GM18505 (cell line): ENCODE measurements at regions not wholly inside any gene's neighbourhood (a gene's known extent, or its start where the extent isn't known, plus 50 kb on each side); places are given as distances from the start of the nearest gene placed in this dataset.

Source experiments
- ATAC-seq: cut with Tn5 transposase; IDR thresholded peaks from one replicate; pipeline ENCODE4 v1.9.1; 2021; ENCODE audit not compliant: unreplicated experiment
- POLR2A ChIP-seq: IDR thresholded peaks from 4 replicates; pipeline ENCODE4 v1.6.1; 2011; ENCODE audit warnings: borderline replicate concordance; ENCODE audit not compliant: insufficient read depth, insufficient read length; ENCODE audit errors: extremely low read depth

GRCh38 chr4:121277194-121278105, 103.4 kb downstream of the QRFPR start:
- no peak for TF ChIP-seq POLR2A
- peak; percentile 47 for ATAC-seq

DNA sequence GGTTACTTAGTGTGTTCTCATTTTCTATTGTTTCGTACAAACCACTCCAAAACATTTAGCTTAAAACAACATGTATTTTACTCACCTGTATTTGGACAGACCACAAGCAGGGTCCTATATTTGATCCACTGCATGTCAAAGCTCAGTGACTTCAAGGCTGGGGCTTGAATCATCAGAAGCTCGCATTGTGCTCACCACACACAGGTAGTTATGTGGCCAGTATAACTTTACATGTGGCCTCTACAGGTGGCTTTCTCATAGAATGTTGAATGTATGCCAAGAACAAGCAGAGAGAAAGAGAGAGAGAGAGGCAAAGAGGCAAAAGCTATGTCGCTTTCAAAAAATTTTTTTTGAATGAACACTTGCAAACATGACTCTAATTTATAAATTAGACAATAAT, 107.6 kb downstream of the QRFPR start:
- no peak for ATAC-seq
- no peak for TF ChIP-seq POLR2A

GRCh38 chr4:121272526-121272925, 108.3 kb downstream of the QRFPR start:
- TF ChIP-seq POLR2A: no peak
- peak; percentile 86 for ATAC-seq

GRCh38 chr4:121270389-121270788, 106.3 kb upstream of the TNIP3 start:
- ATAC-seq: no peak
- no peak for TF ChIP-seq POLR2A

GRCh38 chr4:121269001-121269400, 104.9 kb upstream of the TNIP3 start:
- no peak for ATAC-seq
- no peak for TF ChIP-seq POLR2A

DNA sequence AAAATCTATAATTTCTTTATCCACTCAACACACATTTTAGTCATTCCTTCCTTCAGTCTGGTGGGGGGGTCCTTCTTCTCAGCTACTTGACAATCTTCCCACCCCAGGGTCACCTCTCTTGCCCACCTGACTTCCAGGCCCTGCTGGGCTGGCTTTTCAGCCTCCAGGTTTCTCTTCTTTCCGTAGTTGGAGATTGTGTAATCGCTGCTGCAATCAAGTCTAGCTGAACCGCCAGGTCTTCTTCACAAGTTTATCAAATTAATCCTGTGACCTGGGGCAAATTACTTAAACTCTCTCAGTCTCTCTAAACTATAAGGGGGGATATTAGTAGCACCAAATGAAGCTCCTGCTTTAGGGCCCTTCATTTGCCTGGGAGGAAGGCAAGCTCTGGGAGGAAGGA, 102.9 kb upstream of the TNIP3 start:
- no peak for TF ChIP-seq POLR2A
- ATAC-seq: no peak

DNA sequence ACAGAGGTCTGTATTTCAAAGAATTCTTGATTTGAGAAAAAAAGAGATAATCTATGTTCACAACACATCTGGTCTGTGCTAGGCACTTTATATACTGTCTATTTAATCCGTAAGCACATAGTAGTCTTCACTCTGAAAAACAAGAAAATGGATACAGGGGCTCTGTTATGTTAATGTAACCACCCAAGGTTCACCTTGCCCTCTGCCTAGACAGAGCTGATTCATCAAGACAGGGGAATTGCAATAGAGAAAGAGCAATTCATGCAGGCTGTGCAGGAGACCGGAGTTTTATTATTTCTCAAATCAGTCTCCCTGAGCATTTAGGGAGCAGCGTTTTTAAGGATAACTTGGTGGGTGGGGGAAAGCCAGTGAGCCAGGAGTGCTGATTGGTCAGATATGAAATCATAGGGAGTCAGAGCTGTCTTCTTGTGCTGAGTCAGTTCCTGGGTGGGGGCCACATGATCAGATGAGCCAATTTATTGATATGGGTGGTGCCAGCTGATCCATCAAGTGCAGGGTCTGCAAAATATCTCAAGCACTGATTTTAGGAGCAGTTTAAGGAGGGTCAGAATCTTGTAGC, 92.9 kb upstream of the TNIP3 start:
- no peak for ATAC-seq
- TF ChIP-seq POLR2A: no peak

- no peak for TF ChIP-seq POLR2A
- ATAC-seq: peak; percentile 100
These were observed 92.0 kb upstream of the TNIP3 start for GRCh38 chr4:121255986-121256750.

GRCh38 chr4:121253961-121254360, 89.8 kb upstream of the TNIP3 start:
- no peak for TF ChIP-seq POLR2A
- no peak for ATAC-seq

GRCh38 chr4:121252224-121252806, 88.2 kb upstream of the TNIP3 start:
- no peak for ATAC-seq
- no peak for TF ChIP-seq POLR2A

DNA sequence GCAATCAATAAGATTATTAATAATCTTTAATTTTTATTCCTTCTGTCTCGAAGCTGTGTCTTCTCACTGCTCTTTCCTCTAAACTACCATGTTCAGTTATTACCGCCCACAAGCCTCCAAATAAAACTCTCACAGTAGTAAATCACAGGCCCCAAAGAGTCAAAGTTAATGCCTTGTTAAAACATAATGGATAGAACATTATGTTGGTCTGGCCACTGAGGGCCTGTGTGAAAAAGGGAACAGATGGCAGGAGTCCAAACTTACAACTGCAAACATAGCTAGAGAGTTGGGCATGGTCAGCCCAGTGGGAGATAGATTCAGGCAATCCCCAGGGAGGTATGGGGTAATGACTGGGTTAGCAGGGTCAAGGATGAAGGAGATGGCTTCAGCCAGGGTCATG, 84.6 kb upstream of the TNIP3 start:
- ATAC-seq: no peak
- TF ChIP-seq POLR2A: no peak

- no peak for ATAC-seq
- no peak for TF ChIP-seq POLR2A
These were observed 82.6 kb upstream of the TNIP3 start for GRCh38 chr4:121246698-121247097.

- TF ChIP-seq POLR2A: no peak
- ATAC-seq: no peak
These were observed 79.4 kb upstream of the TNIP3 start for GRCh38 chr4:121243485-121243884.
